ENCODE measurements at regions not wholly inside any gene's neighbourhood (a gene's known extent, or its start where the extent isn't known, plus 50 kb on each side); places are given as distances from the start of the nearest gene placed in this dataset.

DNA sequence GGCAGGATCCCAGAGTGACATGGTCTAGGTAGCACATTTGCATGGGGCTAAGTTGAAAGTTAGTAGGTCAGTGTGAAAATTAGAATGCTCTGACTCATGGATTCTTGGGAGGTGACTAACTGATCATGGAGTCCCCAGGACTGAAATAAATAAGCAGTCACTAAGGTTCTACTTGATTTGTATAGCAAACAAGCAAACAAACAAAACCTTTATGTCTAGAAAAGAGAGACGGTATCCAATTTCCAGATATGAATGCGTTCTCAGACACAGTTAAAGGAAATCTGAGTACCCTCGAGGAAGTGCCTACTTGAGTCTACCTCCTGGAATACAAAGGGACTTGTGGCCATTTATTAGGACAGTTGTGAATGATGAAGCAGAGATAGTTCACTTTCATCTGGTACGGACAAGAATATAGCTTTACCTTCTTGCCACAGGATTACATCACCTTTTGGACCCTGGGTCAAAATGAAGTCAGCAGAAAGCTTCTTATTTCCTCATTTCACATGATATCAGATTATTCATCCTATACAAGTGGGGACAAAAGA lies 54.3 kb upstream of the AGPS start:
- no peak for DNase-seq (ENCODE audit: low spot score)

DNA sequence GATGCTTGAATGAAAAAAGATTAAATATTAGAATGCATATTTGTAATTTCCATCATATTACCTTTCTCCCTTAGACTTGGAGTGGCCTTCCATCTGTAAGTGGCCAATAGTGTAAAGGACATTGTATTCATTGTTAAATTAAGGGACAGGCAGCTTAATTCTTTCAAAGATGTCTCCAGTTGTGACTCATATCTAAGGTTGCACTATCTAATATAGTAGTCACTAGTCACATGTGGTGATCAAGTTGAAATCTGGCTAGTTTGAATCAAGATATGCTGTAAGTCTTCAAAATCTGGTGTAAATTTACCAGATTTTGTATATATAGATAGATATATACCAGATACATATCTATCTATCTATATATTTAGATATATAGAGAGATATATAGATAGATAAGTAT lies 52.4 kb upstream of the AGPS start:
- DNase-seq (ENCODE audit: low spot score), result no peak
- TF ChIP-seq, protein P1, sequence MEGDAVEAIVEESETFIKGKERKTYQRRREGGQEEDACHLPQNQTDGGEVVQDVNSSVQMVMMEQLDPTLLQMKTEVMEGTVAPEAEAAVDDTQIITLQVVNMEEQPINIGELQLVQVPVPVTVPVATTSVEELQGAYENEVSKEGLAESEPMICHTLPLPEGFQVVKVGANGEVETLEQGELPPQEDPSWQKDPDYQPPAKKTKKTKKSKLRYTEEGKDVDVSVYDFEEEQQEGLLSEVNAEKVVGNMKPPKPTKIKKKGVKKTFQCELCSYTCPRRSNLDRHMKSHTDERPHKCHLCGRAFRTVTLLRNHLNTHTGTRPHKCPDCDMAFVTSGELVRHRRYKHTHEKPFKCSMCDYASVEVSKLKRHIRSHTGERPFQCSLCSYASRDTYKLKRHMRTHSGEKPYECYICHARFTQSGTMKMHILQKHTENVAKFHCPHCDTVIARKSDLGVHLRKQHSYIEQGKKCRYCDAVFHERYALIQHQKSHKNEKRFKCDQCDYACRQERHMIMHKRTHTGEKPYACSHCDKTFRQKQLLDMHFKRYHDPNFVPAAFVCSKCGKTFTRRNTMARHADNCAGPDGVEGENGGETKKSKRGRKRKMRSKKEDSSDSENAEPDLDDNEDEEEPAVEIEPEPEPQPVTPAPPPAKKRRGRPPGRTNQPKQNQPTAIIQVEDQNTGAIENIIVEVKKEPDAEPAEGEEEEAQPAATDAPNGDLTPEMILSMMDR (IDR thresholded peaks at IDR 0.05; ENCODE audit: extremely low read depth, missing control alignments), result no peak

More for the DNA sequence above, 54.3 kb upstream of the AGPS start:
- TF ChIP-seq, protein P1 (IDR thresholded peaks at IDR 0.05; ENCODE audit: extremely low read depth, missing control alignments), result no peak

DNA sequence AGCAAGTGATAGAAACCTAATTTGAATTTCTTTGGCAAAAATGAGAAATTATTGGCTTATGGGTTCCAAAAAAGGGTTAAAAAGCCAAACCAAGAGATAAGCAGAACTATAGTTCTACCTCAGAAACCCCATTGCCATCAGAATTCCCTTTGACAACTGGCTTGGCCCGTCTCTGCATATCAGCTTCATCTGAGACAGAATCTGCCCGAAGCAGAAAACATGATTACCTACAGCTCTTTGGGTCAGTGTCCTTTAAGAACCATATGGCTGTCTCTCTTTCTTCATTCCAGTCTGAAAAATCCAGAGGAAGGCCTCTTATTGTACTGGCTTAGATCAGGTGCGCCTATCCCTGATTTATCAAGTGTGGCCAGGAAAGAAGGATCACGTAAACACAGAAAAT lies 49.8 kb upstream of the AGPS start:
- TF ChIP-seq, protein P1 (IDR thresholded peaks at IDR 0.05; ENCODE audit: extremely low read depth, missing control alignments), result no peak
- no peak for DNase-seq (ENCODE audit: low spot score)
